Body of pancreas (tissue), 4 donors: ENCODE measurements at regions not wholly inside any gene's neighbourhood (a gene's known extent, or its start where the extent isn't known, plus 50 kb on each side); places are given as distances from the start of the nearest gene placed in this dataset.

Experiments
- ATAC-seq: fragments of 150-250 bp; one replicate; pipeline ENCODE4 v1.9.1; 2016
- DNase-seq, 4 donors: peaks; one replicate each; pipeline ENCODE4 v3.0.0-alpha.2; 2019
- H3K27ac ChIP-seq, 4 donors: fragments of 200-600 bp; sonication (generic); 1 replicate in 3 of 4; 2 replicates in 1 of 4; pipeline versions ENCODE4 v1.5.1 to v1.6.1; 2016 to 2019; ENCODE audit warnings: mild to moderate bottlenecking in 1 of 4, mixed read lengths in 1 of 4, moderate library complexity in 1 of 4
- H3K27me3 ChIP-seq, 2 donors: fragments of 200-600 bp; sonication (generic); one replicate each; pipeline ENCODE4 v1.6.0; 2016; ENCODE audit warnings: mild to moderate bottlenecking in 1 of 2
- H3K36me3 ChIP-seq, 2 donors: fragments of 200-600 bp; sonication (generic); replicated peaks in 1 of 2; 2 replicates each; pipeline ENCODE4 v1.5.1; 2016; ENCODE audit warnings: low read depth in 2 of 2; ENCODE audit not compliant: insufficient read depth in 1 of 2
- H3K4me1 ChIP-seq: fragments of 200-600 bp; sonication (generic); one replicate; pipeline ENCODE4 v1.6.0; 2016
- H3K4me3 ChIP-seq, 2 donors: fragments of 200-600 bp; sonication (generic); 1 replicate in 1 of 2; 2 replicates in 1 of 2; pipeline ENCODE4 v1.5.1; 2016 to 2019
- H3K9me3 ChIP-seq, 3 donors: fragments of 200-600 bp; sonication (generic); 1 replicate in 2 of 3; 2 replicates in 1 of 3; pipeline ENCODE4 v1.5.1; 2016
- POLR2A ChIP-seq, 3 donors: fragments of 450-650 bp; IDR thresholded peaks; one replicate each; pipeline ENCODE4 v1.6.1; 2016; ENCODE audit warnings: antibody characterized with exemption in 3 of 3, mild to moderate bottlenecking in 2 of 3
- WGBS, 2 donors: methylation state at CpG; one replicate each; pipeline ENCODE4 v1.1.5; 2017; 5-methylcytosine and 5-hydroxymethylcytosine counted together
- intact Hi-C: fragments of 100-400 bp; cut with DNase I; formaldehyde crosslinking; loops from one replicate; pipeline ENCODE4 v1.15.1; 2023
- TF ChIP-seq, protein P1 (sequence below), 7 experiments: fragments of 450-650 bp in 4 of 7; fragments of 200-600 bp in 3 of 7; sonication (generic) in 3 of 7; IDR thresholded peaks; one replicate each; pipeline ENCODE4 v1.5.1; 2016 to 2019; ENCODE audit warnings: antibody characterized with exemption in 7 of 7

DNA sequence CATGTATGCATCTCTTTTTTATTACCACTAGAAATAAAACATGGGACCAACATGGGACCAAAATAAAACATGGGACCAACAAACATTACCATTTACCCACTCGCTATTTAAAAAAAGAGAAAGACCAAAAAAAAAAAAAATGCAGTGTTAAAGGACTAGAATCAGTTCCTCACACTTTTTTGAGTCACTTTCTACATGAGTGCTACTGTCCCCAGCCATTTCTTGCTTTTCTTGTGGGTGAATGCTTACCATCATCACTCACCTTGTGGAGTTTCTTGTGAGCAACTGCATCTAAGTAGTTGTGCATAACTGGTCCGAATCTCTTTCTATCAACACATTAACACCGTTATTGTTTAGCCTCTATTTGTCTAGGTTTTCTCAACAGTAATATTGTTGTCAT is 493.6 kb upstream of the RIOK2 start:
- H3K36me3 ChIP-seq: no peaks in the 10 kb centered on the region
- 72 to 76% methylated on average over 3 of the region's 3 CpGs for WGBS, 2 donors
- H3K4me3 ChIP-seq: no peak overlapping the region
- no peaks in the 10 kb centered on the region for H3K27me3 ChIP-seq
- H3K9me3 ChIP-seq: no peaks in the 10 kb centered on the region
- intact Hi-C loops: no loop called here
- no peak overlapping the region for H3K27ac ChIP-seq
- ATAC-seq (no peak), DNase-seq (no peak)
- TF ChIP-seq POLR2A (IDR thresholded peaks at IDR 0.05): no peak
- TF ChIP-seq, protein P1, sequence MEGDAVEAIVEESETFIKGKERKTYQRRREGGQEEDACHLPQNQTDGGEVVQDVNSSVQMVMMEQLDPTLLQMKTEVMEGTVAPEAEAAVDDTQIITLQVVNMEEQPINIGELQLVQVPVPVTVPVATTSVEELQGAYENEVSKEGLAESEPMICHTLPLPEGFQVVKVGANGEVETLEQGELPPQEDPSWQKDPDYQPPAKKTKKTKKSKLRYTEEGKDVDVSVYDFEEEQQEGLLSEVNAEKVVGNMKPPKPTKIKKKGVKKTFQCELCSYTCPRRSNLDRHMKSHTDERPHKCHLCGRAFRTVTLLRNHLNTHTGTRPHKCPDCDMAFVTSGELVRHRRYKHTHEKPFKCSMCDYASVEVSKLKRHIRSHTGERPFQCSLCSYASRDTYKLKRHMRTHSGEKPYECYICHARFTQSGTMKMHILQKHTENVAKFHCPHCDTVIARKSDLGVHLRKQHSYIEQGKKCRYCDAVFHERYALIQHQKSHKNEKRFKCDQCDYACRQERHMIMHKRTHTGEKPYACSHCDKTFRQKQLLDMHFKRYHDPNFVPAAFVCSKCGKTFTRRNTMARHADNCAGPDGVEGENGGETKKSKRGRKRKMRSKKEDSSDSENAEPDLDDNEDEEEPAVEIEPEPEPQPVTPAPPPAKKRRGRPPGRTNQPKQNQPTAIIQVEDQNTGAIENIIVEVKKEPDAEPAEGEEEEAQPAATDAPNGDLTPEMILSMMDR (IDR thresholded peaks at IDR 0.05): no peak
- H3K4me1 ChIP-seq: no peaks in the 10 kb centered on the region

DNA sequence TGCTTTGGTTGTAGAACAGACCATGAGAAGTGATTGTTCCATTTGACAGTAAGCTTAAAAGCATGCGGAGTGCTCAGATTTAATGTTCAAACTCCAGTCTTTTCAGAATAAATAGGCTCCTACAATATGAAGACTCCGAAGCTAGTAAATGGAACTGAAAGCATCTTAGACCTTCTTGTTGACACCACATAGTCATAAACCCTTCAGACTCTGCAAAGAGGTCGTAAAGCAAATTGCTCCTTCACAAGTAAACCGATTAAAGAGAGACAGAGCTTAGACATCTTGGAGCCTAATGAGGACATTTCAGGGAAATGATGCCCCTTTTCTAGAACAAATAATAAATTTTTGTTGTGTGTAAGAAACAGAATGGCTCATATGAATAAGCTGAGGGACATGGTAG is 511.0 kb upstream of the RIOK2 start:
- intact Hi-C loops: no loop called here
- WGBS, 2 donors: 74 to 89% methylated on average over 4 of the region's 4 CpGs

DNA sequence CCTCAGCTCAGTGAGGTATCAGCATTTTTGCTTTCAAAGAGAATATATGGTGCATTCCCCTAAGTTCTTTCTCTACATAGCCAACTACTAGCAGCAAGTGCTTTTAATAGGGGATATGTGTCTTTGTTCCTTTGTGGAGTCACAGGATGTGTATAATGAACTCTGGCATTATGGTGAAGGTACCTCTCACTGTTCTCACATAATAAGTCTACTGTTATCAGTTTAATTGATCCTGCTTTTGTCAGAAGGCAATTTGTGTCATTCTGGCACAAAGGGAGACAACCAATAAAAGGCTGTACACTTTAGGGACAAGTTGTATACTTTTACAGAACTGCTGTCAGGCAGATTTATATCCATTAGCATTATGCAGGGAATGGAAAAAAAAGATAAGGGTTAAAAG is 531.4 kb upstream of the RIOK2 start:
- Histone ChIP-seq H3K9me3 (no peaks in the 10 kb centered on the region), H3K27ac (no peak overlapping the region), H3K36me3 (no peaks in the 10 kb centered on the region), H3K27me3 (no peaks in the 10 kb centered on the region), H3K4me3 (no peak overlapping the region), H3K4me1 (no peaks in the 10 kb centered on the region)
- ATAC-seq (no peak), DNase-seq (no peak)
- TF ChIP-seq, protein P1 (IDR thresholded peaks at IDR 0.05): no peak
- no peak for TF ChIP-seq POLR2A (IDR thresholded peaks at IDR 0.05)
- intact Hi-C loops: no loop called here

More for the DNA sequence above, 511.0 kb upstream of the RIOK2 start:
- Histone ChIP-seq H3K4me1 (no peaks in the 10 kb centered on the region), H3K27ac (no peak overlapping the region), H3K4me3 (no peak overlapping the region), H3K9me3 (no peaks in the 10 kb centered on the region), H3K36me3 (no peaks in the 10 kb centered on the region), H3K27me3 (no peaks in the 10 kb centered on the region)
- no peak for TF ChIP-seq POLR2A (IDR thresholded peaks at IDR 0.05)
- TF ChIP-seq, protein P1 (IDR thresholded peaks at IDR 0.05): no peak
- DNase-seq (no peak), ATAC-seq (no peak)

DNA sequence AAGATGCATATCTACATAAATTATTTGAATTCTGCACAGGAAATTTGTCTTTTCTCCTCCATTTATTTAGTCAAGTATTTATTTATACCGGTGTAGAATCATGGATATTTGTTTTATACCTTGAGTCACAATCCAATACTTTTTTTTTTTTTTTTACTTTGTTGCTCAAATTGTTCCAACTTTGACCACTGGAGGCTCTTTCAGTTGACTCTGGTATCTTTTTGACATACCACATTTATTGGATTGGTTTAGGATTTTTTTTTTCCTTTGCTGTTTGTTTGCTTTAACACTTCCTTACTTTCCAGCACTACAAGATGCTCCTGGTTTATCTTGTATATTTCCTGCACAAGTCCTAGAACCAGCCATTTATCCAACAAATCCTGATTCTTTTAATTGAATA is 543.1 kb upstream of the RIOK2 start:
- Histone ChIP-seq H3K27me3 (no peaks in the 10 kb centered on the region), H3K27ac (no peak overlapping the region), H3K36me3 (no peaks in the 10 kb centered on the region), H3K4me3 (no peak overlapping the region), H3K4me1 (no peaks in the 10 kb centered on the region), H3K9me3 (no peaks in the 10 kb centered on the region)
- TF ChIP-seq, protein P1 (IDR thresholded peaks at IDR 0.05): no peak
- TF ChIP-seq POLR2A (IDR thresholded peaks at IDR 0.05): no peak
- no peak for DNase-seq
- no peak for ATAC-seq
- intact Hi-C loops: no loop called here
- WGBS, 2 donors: 31 to 94% methylated on average over 1 of the region's 1 CpG

DNA sequence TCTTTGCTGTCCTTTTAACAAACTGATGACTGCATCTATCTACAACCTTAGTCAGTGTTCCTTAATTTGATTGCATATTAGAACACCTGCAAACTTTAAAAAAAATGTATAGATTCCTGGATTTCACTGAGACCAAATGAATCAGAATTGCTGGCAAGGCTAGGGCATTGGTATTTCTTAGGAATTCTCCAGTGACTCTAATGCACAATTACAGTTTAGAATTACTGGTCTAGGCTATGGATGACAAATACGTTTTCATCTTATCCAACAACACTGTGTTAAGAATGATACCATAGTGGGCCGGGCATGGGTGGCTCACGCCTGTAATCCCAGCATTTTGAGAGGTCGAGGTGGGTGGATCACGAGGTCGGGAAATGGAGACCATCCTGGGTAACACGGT is 545.9 kb upstream of the RIOK2 start:
- Histone ChIP-seq H3K36me3 (no peaks in the 10 kb centered on the region), H3K9me3 (no peaks in the 10 kb centered on the region), H3K27me3 (no peaks in the 10 kb centered on the region), H3K4me3 (no peak overlapping the region), H3K27ac (no peak overlapping the region), H3K4me1 (no peaks in the 10 kb centered on the region)
- ATAC-seq: no peak
- WGBS, 2 donors: 76 to 80% methylated on average over 7 of the region's 7 CpGs
- intact Hi-C loops: no loop called here
- TF ChIP-seq, protein P1 (IDR thresholded peaks at IDR 0.05): no peak
- no peak for TF ChIP-seq POLR2A (IDR thresholded peaks at IDR 0.05)
- no peak for DNase-seq
